ENCODE measurements at regions not wholly inside any gene's neighbourhood (a gene's known extent, or its start where the extent isn't known, plus 50 kb on each side); places are given as distances from the start of the nearest gene placed in this dataset.
A peak's percentile ranks its signal among the peaks of the same experiment; 100 is the strongest.

DNA sequence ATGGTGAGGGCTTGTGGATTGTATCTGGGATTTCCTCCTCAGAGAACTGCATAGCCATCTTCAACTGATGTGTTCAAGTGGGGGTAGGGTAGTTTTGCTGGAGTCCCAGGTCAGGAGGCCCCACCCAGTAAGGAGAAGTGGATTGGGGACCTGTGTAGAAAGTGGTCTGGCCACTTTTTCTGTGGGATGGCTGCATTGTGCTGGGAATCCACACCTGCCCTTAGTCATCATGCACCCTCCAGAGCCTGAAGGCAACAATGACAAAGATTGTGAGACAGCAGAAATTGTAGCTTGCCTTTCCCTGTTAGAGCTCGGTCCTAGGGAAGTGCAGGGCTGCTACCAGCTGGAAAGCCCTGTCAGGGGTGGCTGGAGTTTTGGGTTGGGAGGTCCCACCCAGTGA lies 255.4 kb downstream of the NDFIP2 start:
- Histone ChIP-seq H3K27ac (no peak overlapping the region), H3K36me3 (replicated peaks in 1 of 2; ENCODE audit: insufficient read depth in 1 of 2, low read depth in 2 of 2) (no peaks in the 10 kb centered on the region), H3K27me3 (no peaks in the 10 kb centered on the region), H3K4me1 (peaks cover 11% of the 10 kb centered on the region), H3K9me3 (no peaks in the 10 kb centered on the region), H3K4me3 (no peak overlapping the region)
- DNase-seq (peak in 1 of 4 donors; percentile 18), ATAC-seq (no peak)
- TF ChIP-seq, protein P1, sequence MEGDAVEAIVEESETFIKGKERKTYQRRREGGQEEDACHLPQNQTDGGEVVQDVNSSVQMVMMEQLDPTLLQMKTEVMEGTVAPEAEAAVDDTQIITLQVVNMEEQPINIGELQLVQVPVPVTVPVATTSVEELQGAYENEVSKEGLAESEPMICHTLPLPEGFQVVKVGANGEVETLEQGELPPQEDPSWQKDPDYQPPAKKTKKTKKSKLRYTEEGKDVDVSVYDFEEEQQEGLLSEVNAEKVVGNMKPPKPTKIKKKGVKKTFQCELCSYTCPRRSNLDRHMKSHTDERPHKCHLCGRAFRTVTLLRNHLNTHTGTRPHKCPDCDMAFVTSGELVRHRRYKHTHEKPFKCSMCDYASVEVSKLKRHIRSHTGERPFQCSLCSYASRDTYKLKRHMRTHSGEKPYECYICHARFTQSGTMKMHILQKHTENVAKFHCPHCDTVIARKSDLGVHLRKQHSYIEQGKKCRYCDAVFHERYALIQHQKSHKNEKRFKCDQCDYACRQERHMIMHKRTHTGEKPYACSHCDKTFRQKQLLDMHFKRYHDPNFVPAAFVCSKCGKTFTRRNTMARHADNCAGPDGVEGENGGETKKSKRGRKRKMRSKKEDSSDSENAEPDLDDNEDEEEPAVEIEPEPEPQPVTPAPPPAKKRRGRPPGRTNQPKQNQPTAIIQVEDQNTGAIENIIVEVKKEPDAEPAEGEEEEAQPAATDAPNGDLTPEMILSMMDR (IDR thresholded peaks at IDR 0.05): no peak
- TF ChIP-seq POLR2A (IDR thresholded peaks at IDR 0.05): no peak
- intact Hi-C loops (cut with DNase I): no loop called here
- WGBS, 2 donors: 100% methylated on average over 1 of the region's 1 CpG

DNA sequence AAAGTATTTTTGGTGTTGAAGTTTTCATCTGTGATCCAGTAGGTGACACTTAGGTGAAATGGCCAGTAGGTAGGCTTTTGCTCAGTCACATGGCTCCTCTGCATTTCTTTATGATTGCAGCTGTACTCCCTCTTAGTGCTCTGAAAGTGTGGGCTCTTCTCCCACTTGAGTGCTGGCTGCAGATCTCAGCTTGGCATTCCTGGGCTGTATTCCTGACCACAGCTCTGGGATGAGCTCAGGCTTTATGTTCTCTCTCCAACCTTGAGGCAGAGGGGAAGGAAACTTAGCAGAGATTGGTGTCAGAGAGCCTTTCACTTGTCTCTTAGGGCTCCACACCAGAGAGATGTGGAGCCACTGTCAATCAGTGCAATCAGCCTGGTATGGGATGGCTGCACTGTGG lies 254.3 kb downstream of the NDFIP2 start:
- Histone ChIP-seq H3K4me3 (no peak overlapping the region), H3K27ac (no peak overlapping the region), H3K9me3 (no peaks in the 10 kb centered on the region), H3K4me1 (no peaks in the 10 kb centered on the region), H3K27me3 (no peaks in the 10 kb centered on the region), H3K36me3 (replicated peaks in 1 of 2; ENCODE audit: insufficient read depth in 1 of 2, low read depth in 2 of 2) (no peaks in the 10 kb centered on the region)
- no peak for TF ChIP-seq POLR2A (IDR thresholded peaks at IDR 0.05)
- TF ChIP-seq, protein P1 (IDR thresholded peaks at IDR 0.05): no peak
- ATAC-seq: no peak
- intact Hi-C loops (cut with DNase I): no loop called here
- DNase-seq: no peak

DNA sequence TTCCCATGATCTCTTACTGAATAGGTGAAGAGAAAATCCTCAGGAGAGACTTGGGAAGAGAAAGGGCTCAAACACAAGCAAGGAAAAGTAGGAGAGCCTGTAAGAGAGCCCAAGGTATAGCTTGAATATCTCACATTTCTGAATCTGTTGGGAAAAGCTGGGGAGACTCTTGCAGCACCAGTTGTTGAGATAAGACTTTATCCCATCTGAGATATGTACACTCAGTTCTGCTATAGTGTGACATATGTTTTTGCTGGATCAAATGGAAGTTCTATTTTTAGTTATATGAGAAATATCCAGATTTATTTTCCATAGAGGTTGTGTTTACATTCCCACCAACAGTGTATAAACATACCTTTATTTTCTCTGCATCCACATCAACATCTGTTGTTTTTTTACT lies 246.1 kb downstream of the NDFIP2 start:
- TF ChIP-seq POLR2A (IDR thresholded peaks at IDR 0.05): no peak
- TF ChIP-seq, protein P1 (IDR thresholded peaks at IDR 0.05): no peak
- Histone ChIP-seq H3K4me1 (peaks cover 34% of the 10 kb centered on the region), H3K9me3 (no peaks in the 10 kb centered on the region), H3K4me3 (no peak overlapping the region), H3K27me3 (no peaks in the 10 kb centered on the region), H3K36me3 (replicated peaks in 1 of 2; ENCODE audit: insufficient read depth in 1 of 2, low read depth in 2 of 2) (no peaks in the 10 kb centered on the region), H3K27ac (no peak overlapping the region)
- intact Hi-C loops (cut with DNase I): no loop called here
- ATAC-seq: no peak
- no peak for DNase-seq

DNA sequence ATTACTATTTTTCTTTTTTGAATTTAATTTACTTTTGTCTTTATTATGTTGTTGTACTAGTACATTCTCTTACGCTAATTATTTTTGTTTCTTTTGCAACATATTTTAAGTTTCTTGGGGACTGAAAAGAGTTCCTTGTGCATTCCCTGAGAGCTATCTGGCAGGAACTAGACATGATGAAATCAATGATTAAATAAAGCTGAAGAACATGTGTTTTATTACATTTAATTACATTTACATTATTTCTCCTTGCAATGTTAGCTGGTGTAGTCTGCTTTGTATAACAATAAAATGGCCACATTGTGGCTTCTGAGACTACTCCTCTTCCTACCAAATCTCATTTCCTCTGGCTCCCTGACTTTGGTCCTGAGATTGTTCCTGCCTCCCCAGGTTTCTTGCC lies 244.9 kb downstream of the NDFIP2 start:
- Histone ChIP-seq H3K36me3 (replicated peaks in 1 of 2; ENCODE audit: insufficient read depth in 1 of 2, low read depth in 2 of 2) (no peaks in the 10 kb centered on the region), H3K4me3 (no peak overlapping the region), H3K9me3 (no peaks in the 10 kb centered on the region), H3K27ac (peak overlapping the region in 1 of 4 donors; percentile 67), H3K27me3 (no peaks in the 10 kb centered on the region), H3K4me1 (peaks cover 34% of the 10 kb centered on the region)
- DNase-seq (no peak), ATAC-seq (no peak)
- 88 to 89% methylated on average over 1 of the region's 1 CpG for WGBS, 2 donors
- intact Hi-C loops (cut with DNase I): no loop called here
- TF ChIP-seq, protein P1 (IDR thresholded peaks at IDR 0.05): no peak
- no peak for TF ChIP-seq POLR2A (IDR thresholded peaks at IDR 0.05)

DNA sequence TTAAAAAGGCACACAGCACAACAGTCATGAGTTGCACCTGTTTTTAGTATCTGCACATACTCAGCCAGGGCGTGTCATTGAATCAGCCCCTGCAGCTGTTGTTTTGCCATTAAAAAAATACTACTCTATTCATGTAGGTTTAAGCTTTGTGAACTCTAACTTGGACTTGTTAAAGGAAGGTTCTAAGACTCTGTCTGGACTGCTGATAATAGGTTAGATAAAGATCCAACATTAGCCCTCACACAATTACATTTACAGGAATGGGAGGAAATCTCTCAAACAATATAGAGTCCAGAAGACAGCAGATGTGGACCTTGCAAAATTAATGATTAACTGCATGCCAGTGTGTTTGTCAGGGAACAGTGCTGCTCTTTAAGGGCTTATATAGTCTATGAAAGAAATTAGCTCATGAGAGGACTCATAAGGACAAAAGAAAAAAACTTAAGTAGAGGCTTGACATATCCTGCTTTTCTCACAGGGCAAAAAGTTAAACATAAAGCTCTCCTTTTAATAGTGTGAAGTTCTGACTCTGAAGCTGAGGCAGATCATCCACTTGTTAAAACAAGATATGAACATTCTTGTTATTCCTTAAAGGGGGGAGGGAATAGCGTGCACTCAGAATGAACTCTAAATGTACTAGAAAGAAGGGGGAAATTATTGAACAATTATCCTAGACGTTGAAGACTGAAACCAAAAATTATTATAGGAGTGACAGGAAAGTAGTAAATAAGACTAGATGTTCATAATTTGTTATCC lies 243.6 kb downstream of the NDFIP2 start:
- WGBS, 2 donors: 10 to 13% methylated on average over 3 of the region's 3 CpGs
- no peaks in the 10 kb centered on the region for H3K27me3 ChIP-seq
- H3K4me3 ChIP-seq: no peak overlapping the region
- H3K9me3 ChIP-seq: no peaks in the 10 kb centered on the region
- DNase-seq: peak in 3 of 4 donors; percentile 41 to 59 (median 49)
- H3K4me1 ChIP-seq: peaks cover 34% of the 10 kb centered on the region
- peak; percentile 97 for ATAC-seq
- intact Hi-C loops (cut with DNase I): no loop called here
- no peaks in the 10 kb centered on the region for H3K36me3 ChIP-seq (replicated peaks in 1 of 2; ENCODE audit: insufficient read depth in 1 of 2, low read depth in 2 of 2)
- TF ChIP-seq, protein P1 (IDR thresholded peaks at IDR 0.05): no peak
- TF ChIP-seq POLR2A (IDR thresholded peaks at IDR 0.05): no peak
- H3K27ac ChIP-seq: peak overlapping the region; percentile 42 to 67 (median 50)
